ENCODE measurements at regions not wholly inside any gene's neighbourhood (a gene's known extent, or its start where the extent isn't known, plus 50 kb on each side); places are given as distances from the start of the nearest gene placed in this dataset.

DNA sequence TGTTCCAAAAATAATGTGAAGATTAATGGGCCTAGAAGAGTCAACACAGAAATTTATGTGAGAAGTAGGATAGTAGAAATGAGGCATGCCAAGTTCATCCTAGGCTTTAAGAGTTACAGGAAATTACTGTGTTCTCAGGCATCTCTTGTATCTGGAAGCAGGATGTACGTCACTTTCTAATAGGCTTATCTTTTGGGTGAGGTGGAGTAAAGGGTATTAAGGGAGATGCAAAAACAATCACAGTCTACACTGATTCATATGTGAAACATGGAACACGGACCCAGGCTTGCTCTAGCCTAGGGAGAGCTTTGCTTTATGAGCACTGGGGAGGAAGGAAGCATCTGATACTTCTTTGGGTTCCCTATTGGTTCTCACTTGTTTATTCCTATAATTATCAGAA is 84.5 kb upstream of the RGS4 start:
- Histone ChIP-seq H3K36me3 (ENCODE audit: insufficient read depth, low read length, poor library complexity, severe bottlenecking) (no peaks in the 10 kb centered on the region), H3K9me3 (ENCODE audit: low read depth, low read length, poor library complexity, severe bottlenecking) (no peaks in the 10 kb centered on the region), H3K27me3 (replicated peaks; ENCODE audit: insufficient read depth, low read depth, low read length, poor library complexity) (no peaks in the 10 kb centered on the region), H3K27ac (ENCODE audit: low read depth, low read length, poor library complexity, severe bottlenecking) (peak overlapping the region; percentile 55), H3K4me3 (ENCODE audit: low read depth, low read length, poor library complexity, severe bottlenecking) (no peak overlapping the region), H3K4me1 (ENCODE audit: insufficient read depth, low read length, poor library complexity, severe bottlenecking) (peaks cover 6% of the 10 kb centered on the region)
- POLR2A ChIA-PET (ENCODE audit: low non-redundant PET): no interaction called here
- CTCF ChIA-PET: no interaction called here
- no peak for TF ChIP-seq EZH2 (IDR thresholded peaks at IDR 0.05; ENCODE audit: borderline replicate concordance, low read depth, low read length, poor library complexity, severe bottlenecking)
- TF ChIP-seq, protein P1, sequence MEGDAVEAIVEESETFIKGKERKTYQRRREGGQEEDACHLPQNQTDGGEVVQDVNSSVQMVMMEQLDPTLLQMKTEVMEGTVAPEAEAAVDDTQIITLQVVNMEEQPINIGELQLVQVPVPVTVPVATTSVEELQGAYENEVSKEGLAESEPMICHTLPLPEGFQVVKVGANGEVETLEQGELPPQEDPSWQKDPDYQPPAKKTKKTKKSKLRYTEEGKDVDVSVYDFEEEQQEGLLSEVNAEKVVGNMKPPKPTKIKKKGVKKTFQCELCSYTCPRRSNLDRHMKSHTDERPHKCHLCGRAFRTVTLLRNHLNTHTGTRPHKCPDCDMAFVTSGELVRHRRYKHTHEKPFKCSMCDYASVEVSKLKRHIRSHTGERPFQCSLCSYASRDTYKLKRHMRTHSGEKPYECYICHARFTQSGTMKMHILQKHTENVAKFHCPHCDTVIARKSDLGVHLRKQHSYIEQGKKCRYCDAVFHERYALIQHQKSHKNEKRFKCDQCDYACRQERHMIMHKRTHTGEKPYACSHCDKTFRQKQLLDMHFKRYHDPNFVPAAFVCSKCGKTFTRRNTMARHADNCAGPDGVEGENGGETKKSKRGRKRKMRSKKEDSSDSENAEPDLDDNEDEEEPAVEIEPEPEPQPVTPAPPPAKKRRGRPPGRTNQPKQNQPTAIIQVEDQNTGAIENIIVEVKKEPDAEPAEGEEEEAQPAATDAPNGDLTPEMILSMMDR (conservative IDR thresholded peaks at IDR 0.05; ENCODE audit: low read depth, low read length): no peak
- DNase-seq (ENCODE audit: low spot score): peak; percentile 89
- no TSS peak for BruUV-seq (replicated peaks)
- intact Hi-C loops (cut with micrococcal nuclease; ENCODE audit: unreplicated experiment): loop anchor here (5.0 kb wide), 1 partner anchor 83 kb away; the partner anchor contains the start of gene RGS4

DNA sequence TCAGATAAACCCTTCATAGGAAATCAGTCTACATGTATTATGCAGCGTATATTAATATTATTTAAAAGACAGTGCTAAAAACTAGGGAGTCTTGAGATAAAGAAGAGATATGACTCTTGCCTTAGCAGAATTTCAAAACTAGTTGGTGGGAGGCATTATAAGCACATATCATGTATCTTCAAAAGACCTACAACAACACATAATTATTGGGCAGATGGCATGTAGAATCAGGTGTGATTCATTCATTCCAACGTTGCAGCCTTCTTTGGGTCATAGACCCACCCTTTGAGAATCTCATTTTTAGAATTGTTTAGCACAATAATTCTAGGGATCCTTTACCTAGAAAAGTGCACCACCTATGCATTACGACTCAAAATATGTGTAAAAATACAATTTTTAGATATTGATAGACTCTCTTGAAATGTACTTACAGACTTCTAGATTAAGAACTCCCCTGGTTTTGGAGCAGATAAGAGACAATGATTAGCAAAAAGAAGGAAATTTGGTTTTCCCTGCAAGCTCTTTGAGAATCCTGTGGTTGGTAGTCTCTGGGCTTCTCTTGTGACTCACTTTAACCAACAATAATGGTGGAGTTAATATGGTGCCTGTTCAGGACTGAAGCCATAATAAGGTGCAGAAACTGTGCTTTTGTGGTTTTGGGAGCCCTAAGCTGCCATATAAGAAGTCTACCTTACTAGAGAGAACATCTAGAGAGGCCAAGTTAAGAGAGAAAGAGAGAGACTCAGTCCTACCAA is 85.3 kb upstream of the RGS4 start:
- H3K4me3 ChIP-seq (ENCODE audit: low read depth, low read length, poor library complexity, severe bottlenecking): no peak overlapping the region
- H3K9me3 ChIP-seq (ENCODE audit: low read depth, low read length, poor library complexity, severe bottlenecking): no peaks in the 10 kb centered on the region
- peak overlapping the region; percentile 55 for H3K27ac ChIP-seq (ENCODE audit: low read depth, low read length, poor library complexity, severe bottlenecking)
- H3K4me1 ChIP-seq (ENCODE audit: insufficient read depth, low read length, poor library complexity, severe bottlenecking): peaks cover 6% of the 10 kb centered on the region
- no peaks in the 10 kb centered on the region for H3K36me3 ChIP-seq (ENCODE audit: insufficient read depth, low read length, poor library complexity, severe bottlenecking)
- intact Hi-C loops (cut with micrococcal nuclease; ENCODE audit: unreplicated experiment): loop anchor here (5.0 kb wide), 1 partner anchor 83 kb away; the partner anchor contains the start of gene RGS4
- ChIA-PET CTCF (no interaction called here), POLR2A (ENCODE audit: low non-redundant PET) (no interaction called here)
- BruUV-seq (replicated peaks): no TSS peak
- no peaks in the 10 kb centered on the region for H3K27me3 ChIP-seq (replicated peaks; ENCODE audit: insufficient read depth, low read depth, low read length, poor library complexity)
- no peak for DNase-seq (ENCODE audit: low spot score)
- TF ChIP-seq, protein P1 (conservative IDR thresholded peaks at IDR 0.05; ENCODE audit: low read depth, low read length): no peak
- TF ChIP-seq EZH2 (IDR thresholded peaks at IDR 0.05; ENCODE audit: borderline replicate concordance, low read depth, low read length, poor library complexity, severe bottlenecking): no peak

DNA sequence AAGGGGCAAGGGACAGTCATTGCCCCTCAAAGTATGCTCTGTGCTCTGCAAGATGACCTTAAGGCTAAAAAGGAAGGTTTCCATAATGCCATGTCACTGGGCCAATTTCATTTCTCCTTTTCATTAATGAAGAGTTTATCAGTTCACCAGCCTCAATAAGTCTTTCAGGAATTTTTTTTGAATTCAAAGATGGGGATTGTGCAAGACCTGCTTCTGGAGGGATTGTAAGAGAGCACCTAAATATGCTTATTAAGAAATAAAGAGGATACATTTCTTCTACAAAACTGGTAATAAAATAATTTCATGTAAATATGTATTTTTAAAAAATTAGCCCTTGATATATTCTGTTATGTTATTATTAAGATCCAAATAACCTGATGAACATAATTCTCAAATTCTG is 86.8 kb upstream of the RGS4 start:
- POLR2A ChIA-PET (ENCODE audit: low non-redundant PET): no interaction called here
- BruUV-seq (replicated peaks): no TSS peak
- CTCF ChIA-PET: no interaction called here
- Histone ChIP-seq H3K27me3 (replicated peaks; ENCODE audit: insufficient read depth, low read depth, low read length, poor library complexity) (no peaks in the 10 kb centered on the region), H3K27ac (ENCODE audit: low read depth, low read length, poor library complexity, severe bottlenecking) (no peak overlapping the region), H3K36me3 (ENCODE audit: insufficient read depth, low read length, poor library complexity, severe bottlenecking) (no peaks in the 10 kb centered on the region), H3K9me3 (ENCODE audit: low read depth, low read length, poor library complexity, severe bottlenecking) (no peaks in the 10 kb centered on the region), H3K4me3 (ENCODE audit: low read depth, low read length, poor library complexity, severe bottlenecking) (no peak overlapping the region), H3K4me1 (ENCODE audit: insufficient read depth, low read length, poor library complexity, severe bottlenecking) (peaks cover 16% of the 10 kb centered on the region)
- TF ChIP-seq, protein P1 (conservative IDR thresholded peaks at IDR 0.05; ENCODE audit: low read depth, low read length): no peak
- no peak for TF ChIP-seq EZH2 (IDR thresholded peaks at IDR 0.05; ENCODE audit: borderline replicate concordance, low read depth, low read length, poor library complexity, severe bottlenecking)
- no peak for DNase-seq (ENCODE audit: low spot score)
- intact Hi-C loops (cut with micrococcal nuclease; ENCODE audit: unreplicated experiment): loop anchor here (5.0 kb wide), 1 partner anchor 85 kb away; the partner anchor contains the start of gene RGS4
